ENCODE measurements at regions not wholly inside any gene's neighbourhood (a gene's known extent, or its start where the extent isn't known, plus 50 kb on each side); places are given as distances from the start of the nearest gene placed in this dataset.

DNA sequence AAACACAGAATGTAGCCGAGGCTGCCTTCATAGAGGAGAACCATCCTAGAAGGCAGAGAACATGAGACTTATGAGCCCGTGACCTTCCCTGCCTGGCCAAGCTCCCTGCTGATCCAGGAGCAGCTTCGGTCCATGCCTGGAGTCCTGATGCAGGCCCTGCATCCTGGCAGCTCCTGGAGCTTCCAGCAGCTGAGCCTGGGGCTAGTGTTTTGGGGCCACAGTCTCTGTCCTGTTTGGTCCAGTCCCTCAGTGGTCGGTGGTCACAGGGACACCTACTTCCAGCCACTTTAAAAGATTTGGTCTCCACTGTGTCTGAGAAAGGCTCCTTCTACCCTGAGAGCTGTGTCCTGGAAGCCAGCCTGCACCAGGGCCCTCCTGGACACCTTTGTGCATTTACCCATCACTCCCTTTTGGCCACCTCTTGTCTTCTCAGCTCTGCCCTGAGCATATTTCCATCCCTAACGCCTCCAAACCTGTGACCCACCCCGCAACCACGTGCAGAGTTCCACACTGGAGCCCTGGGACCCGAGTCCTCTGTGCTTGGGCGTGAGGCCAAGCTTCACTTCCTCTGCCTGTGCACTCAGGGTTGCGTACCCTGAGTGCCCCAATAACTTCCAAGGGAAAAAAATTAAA is 315.2 kb upstream of the ZNF32 start:
- TF ChIP-seq RAD21 (IDR thresholded peaks at IDR 0.05 in 1 of 2, conservative IDR thresholded peaks at IDR 0.05 in 1 of 2; ENCODE audit: low read depth in 2 of 2, low read length in 2 of 2): no peak
- no peak for TF ChIP-seq SIN3A (conservative IDR thresholded peaks at IDR 0.05 in 1 of 2, IDR thresholded peaks at IDR 0.05 in 1 of 2; ENCODE audit: low read depth in 1 of 2, low read length in 2 of 2)
- no peak for TF ChIP-seq CTCF (IDR thresholded peaks at IDR 0.05; ENCODE audit: control extremely low read depth in 1 of 3, insufficient read depth in 1 of 3, low read depth in 1 of 3, low read length in 3 of 3)
- TF ChIP-seq, protein P1, sequence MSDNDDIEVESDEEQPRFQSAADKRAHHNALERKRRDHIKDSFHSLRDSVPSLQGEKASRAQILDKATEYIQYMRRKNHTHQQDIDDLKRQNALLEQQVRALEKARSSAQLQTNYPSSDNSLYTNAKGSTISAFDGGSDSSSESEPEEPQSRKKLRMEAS (IDR thresholded peaks at IDR 0.05): no peak
- TF ChIP-seq EP300 (IDR thresholded peaks at IDR 0.05; ENCODE audit: borderline replicate concordance in 1 of 2, low read depth in 2 of 2, low read length in 2 of 2): no peak
- no peak for TF ChIP-seq TAF1 (IDR thresholded peaks at IDR 0.05; ENCODE audit: low read depth, low read length)
- TF ChIP-seq, protein P2, sequence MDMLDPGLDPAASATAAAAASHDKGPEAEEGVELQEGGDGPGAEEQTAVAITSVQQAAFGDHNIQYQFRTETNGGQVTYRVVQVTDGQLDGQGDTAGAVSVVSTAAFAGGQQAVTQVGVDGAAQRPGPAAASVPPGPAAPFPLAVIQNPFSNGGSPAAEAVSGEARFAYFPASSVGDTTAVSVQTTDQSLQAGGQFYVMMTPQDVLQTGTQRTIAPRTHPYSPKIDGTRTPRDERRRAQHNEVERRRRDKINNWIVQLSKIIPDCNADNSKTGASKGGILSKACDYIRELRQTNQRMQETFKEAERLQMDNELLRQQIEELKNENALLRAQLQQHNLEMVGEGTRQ (IDR thresholded peaks at IDR 0.05; ENCODE audit: low read length): no peak
- no peak for TF ChIP-seq JUND (IDR thresholded peaks at IDR 0.05; ENCODE audit: low read length)
- TF ChIP-seq CBX5 (IDR thresholded peaks at IDR 0.05; ENCODE audit: low read depth, low read length): no peak
- no peak for TF ChIP-seq POLR2A (IDR thresholded peaks at IDR 0.05; ENCODE audit: control extremely low read depth in 1 of 2, low read depth in 2 of 2, low read length in 2 of 2)

All from H1 (cell line).